T-helper 17 cell (primary cell): ENCODE measurements at regions not wholly inside any gene's neighbourhood (a gene's known extent, or its start where the extent isn't known, plus 50 kb on each side); places are given as distances from the start of the nearest gene placed in this dataset.

ENCODE experiments used
- ATAC-seq: fragments of 150-1000 bp; cut with Tn5 transposase; 2 replicates; pipeline ENCODE4 v1.10.0; 2021; ENCODE audit warnings: mild to moderate bottlenecking, moderate library complexity
- DNase-seq, 3 donors: peaks; one replicate each; pipeline versions ENCODE4 v3.0.0 to v3.0.0-alpha.2; 2020 to 2021
- H3K9me3 ChIP-seq: one replicate; pipeline ENCODE4 v1.7.0; 2013; ENCODE audit warnings: low read length, mild to moderate bottlenecking; ENCODE audit not compliant: control insufficient read depth, poor library complexity, severe bottlenecking
- H3K27ac Mint-ChIP-seq: one replicate; pipeline ENCODE4 v1.8.0; 2022; ENCODE audit warnings: mild to moderate bottlenecking, moderate library complexity, mixed read lengths
- H3K27me3 Mint-ChIP-seq: one replicate; pipeline ENCODE4 v1.8.0; 2022; ENCODE audit warnings: mixed read lengths
- H3K36me3 Mint-ChIP-seq: one replicate; pipeline ENCODE4 v1.8.0; 2022; ENCODE audit warnings: low read depth, mixed read lengths
- H3K4me1 Mint-ChIP-seq: one replicate; pipeline ENCODE4 v1.8.0; 2022; ENCODE audit warnings: mild to moderate bottlenecking, mixed read lengths
- H3K4me3 Mint-ChIP-seq: one replicate; pipeline ENCODE4 v1.8.0; 2022; ENCODE audit warnings: mild to moderate bottlenecking, moderate library complexity, mixed read lengths

- ATAC-seq: no peak
Observed at GRCh38 chr2:8064603-8065002, 617.3 kb upstream of the ID2 start.

GRCh38 chr2:8065191-8065590, 616.7 kb upstream of the ID2 start:
- DNase-seq (no peak), ATAC-seq (no peak)
- H3K4me1 Mint-ChIP-seq: peaks cover 7% of the 10 kb centered on the region
- no peak overlapping the region for H3K27ac Mint-ChIP-seq
- no peak overlapping the region for H3K4me3 Mint-ChIP-seq
- H3K36me3 Mint-ChIP-seq: peaks cover 7% of the 10 kb centered on the region
- H3K9me3 ChIP-seq: no peaks in the 10 kb centered on the region
- H3K27me3 Mint-ChIP-seq: peaks cover 10% of the 10 kb centered on the region

More at GRCh38 chr2:8064603-8065002, 617.3 kb upstream of the ID2 start:
- H3K27ac Mint-ChIP-seq: no peak overlapping the region
- H3K4me3 Mint-ChIP-seq: no peak overlapping the region
- no peak for DNase-seq
- H3K27me3 Mint-ChIP-seq: peaks cover 10% of the 10 kb centered on the region
- no peaks in the 10 kb centered on the region for H3K9me3 ChIP-seq
- H3K4me1 Mint-ChIP-seq: peaks cover 7% of the 10 kb centered on the region
- H3K36me3 Mint-ChIP-seq: peaks cover 7% of the 10 kb centered on the region

DNA sequence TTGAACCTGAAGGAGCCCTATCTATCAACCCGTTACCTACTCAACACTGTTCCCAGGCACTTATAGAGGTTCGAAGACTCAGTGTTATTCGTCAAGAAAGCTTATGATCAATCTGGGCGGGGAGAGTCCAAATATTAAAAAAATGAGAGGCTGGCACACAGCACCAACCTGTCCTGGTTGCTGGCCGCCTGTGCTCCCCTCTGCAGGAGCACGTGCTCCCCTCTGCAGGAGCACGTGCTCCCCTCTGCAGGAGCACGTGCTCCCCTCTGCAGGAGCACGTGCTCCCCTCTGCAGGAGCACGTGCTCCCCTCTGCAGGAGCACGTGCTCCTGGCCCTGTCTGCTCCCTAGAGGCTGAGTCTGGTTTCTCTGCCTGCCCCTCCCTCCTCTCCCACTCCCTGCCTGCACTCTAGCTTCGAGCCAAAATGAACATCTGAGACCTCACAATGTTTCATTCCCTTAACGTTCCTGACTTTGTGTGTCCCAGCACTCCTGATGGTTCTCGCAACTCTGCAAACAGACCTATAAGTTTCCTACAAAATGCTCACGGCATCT, 614.0 kb upstream of the ID2 start:
- Mint-ChIP-seq H3K4me1 (peaks cover 2% of the 10 kb centered on the region), H3K4me3 (no peak overlapping the region), H3K27me3 (peaks cover 4% of the 10 kb centered on the region), H3K36me3 (peaks cover 3% of the 10 kb centered on the region), H3K27ac (no peak overlapping the region)
- H3K9me3 ChIP-seq: no peaks in the 10 kb centered on the region
- ATAC-seq (no peak), DNase-seq (no peak)

DNA sequence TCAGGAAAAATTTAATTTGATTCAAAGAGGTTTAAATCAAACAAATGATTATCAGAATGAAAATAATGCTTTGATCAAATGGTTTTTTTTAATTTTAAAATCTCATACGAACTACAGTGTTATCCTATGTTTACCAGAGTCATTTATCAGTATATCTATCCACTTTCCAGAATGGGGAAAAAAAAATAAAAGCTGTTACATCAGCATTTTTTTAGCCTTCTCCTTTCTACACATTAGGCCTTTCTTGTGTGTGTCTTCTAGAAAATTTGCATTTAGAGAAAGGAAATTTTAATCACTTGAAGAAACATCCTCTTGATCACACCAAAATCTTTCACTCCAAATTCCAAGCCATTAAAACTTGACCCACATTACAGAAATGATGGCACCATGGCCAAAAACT, 608.9 kb upstream of the ID2 start:
- H3K27ac Mint-ChIP-seq: no peak overlapping the region
- H3K9me3 ChIP-seq: no peaks in the 10 kb centered on the region
- no peak overlapping the region for H3K4me3 Mint-ChIP-seq
- no peaks in the 10 kb centered on the region for H3K36me3 Mint-ChIP-seq
- ATAC-seq: no peak
- DNase-seq: no peak
- H3K27me3 Mint-ChIP-seq: no peaks in the 10 kb centered on the region
- H3K4me1 Mint-ChIP-seq: no peaks in the 10 kb centered on the region

DNA sequence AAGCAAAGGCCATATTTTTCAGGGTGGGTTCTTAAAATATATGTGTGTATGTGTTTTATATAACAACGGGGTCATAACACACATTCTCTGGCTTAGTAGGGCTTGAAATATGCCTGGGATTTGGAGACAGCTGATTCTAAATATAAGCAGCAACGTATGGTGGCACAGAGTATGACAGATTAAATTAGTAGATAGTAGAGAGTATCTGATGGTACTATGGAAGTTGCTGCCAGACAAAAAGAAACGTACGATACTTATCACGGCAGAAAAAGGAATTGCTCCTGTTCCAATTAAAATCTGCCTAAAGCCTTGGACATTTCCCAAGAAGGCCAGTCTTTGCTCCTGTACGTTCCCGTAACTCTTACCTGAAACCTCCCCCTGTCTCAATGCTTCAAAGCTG, 607.9 kb upstream of the ID2 start:
- Mint-ChIP-seq H3K36me3 (no peaks in the 10 kb centered on the region), H3K4me3 (no peak overlapping the region), H3K4me1 (no peaks in the 10 kb centered on the region), H3K27me3 (no peaks in the 10 kb centered on the region), H3K27ac (no peak overlapping the region)
- H3K9me3 ChIP-seq: no peaks in the 10 kb centered on the region
- DNase-seq (no peak), ATAC-seq (no peak)

GRCh38 chr2:8076448-8077342, 605.2 kb upstream of the ID2 start:
- H3K9me3 ChIP-seq: no peaks in the 10 kb centered on the region
- Mint-ChIP-seq H3K27me3 (no peaks in the 10 kb centered on the region), H3K36me3 (no peaks in the 10 kb centered on the region), H3K4me1 (no peaks in the 10 kb centered on the region), H3K27ac (no peak overlapping the region), H3K4me3 (no peak overlapping the region)
- DNase-seq (no peak), ATAC-seq (no peak)

GRCh38 chr2:8078705-8079104, 603.2 kb upstream of the ID2 start:
- no peak for ATAC-seq

DNA sequence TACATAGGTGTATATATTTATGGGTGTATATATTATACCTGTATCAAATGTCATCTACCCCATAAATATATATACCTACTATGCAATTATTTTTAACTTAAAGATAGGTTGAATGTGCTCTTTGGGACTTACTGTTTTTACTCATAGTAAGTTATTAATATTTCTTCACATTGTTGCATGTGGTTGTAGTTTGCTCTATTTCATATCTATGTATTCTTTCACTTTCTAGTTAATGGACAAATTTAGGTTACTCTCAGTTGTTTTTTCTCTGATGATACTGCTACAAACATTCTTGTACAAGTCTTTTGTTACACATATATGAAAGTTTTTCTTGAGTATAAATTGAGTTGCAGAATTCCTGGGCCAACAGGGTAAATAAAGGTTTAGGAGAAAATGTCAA, 601.8 kb upstream of the ID2 start:
- Mint-ChIP-seq H3K36me3 (no peaks in the 10 kb centered on the region), H3K27me3 (no peaks in the 10 kb centered on the region), H3K27ac (no peak overlapping the region), H3K4me1 (no peaks in the 10 kb centered on the region), H3K4me3 (no peak overlapping the region)
- DNase-seq: no peak
- no peak for ATAC-seq
- no peaks in the 10 kb centered on the region for H3K9me3 ChIP-seq

More at GRCh38 chr2:8078705-8079104, 603.2 kb upstream of the ID2 start:
- Mint-ChIP-seq H3K27ac (no peak overlapping the region), H3K36me3 (no peaks in the 10 kb centered on the region), H3K4me3 (no peak overlapping the region), H3K4me1 (no peaks in the 10 kb centered on the region), H3K27me3 (no peaks in the 10 kb centered on the region)
- no peaks in the 10 kb centered on the region for H3K9me3 ChIP-seq
- no peak for DNase-seq

GRCh38 chr2:8081130-8081529, 600.7 kb upstream of the ID2 start:
- DNase-seq (no peak), ATAC-seq (no peak)
- Mint-ChIP-seq H3K4me1 (no peaks in the 10 kb centered on the region), H3K4me3 (no peak overlapping the region), H3K36me3 (no peaks in the 10 kb centered on the region), H3K27ac (no peak overlapping the region), H3K27me3 (no peaks in the 10 kb centered on the region)
- H3K9me3 ChIP-seq: no peaks in the 10 kb centered on the region

GRCh38 chr2:8082840-8083239, 599.0 kb upstream of the ID2 start:
- DNase-seq (no peak), ATAC-seq (no peak)
- H3K4me3 Mint-ChIP-seq: no peak overlapping the region
- H3K27ac Mint-ChIP-seq: no peak overlapping the region
- peaks cover under 1% of the 10 kb centered on the region for H3K36me3 Mint-ChIP-seq
- H3K9me3 ChIP-seq: no peaks in the 10 kb centered on the region
- no peaks in the 10 kb centered on the region for H3K27me3 Mint-ChIP-seq
- no peaks in the 10 kb centered on the region for H3K4me1 Mint-ChIP-seq

- no peaks in the 10 kb centered on the region for H3K9me3 ChIP-seq
- Mint-ChIP-seq H3K36me3 (peaks cover 2% of the 10 kb centered on the region), H3K4me1 (no peaks in the 10 kb centered on the region), H3K27me3 (no peaks in the 10 kb centered on the region), H3K27ac (no peak overlapping the region), H3K4me3 (no peak overlapping the region)
- no peak for DNase-seq
- no peak for ATAC-seq
Observed at GRCh38 chr2:8086357-8086756, 595.5 kb upstream of the ID2 start.

DNA sequence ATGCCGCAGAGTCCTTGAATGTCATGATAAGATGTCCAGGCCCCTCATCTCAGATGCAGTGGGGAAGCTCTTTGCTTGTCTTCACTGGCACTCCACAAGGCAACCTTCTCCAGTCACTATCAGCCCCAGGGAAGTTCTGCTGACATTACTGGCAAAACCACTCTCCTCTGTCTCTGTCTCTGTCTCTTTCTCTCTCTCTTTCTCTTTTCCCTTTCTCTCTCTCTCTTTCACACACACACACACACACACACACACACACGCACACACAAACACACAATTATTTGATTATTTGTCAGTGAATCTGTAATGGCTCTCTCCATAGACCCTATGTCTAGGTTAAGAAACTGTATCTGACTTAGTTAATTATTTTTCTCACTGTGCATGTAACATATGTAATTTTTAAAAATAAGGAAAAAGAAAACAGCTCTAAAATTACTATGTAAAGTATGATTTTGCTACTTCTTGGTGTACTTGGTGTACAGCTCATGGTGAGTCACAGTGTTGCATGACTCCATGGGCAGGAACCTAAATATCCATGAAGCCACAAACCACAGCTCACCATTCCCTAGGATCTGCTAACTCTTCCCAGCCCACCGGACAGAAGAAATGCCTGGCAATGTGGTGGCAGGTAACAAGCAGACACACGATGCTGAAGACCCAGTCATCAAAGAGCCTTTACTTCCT, 594.9 kb upstream of the ID2 start:
- H3K27ac Mint-ChIP-seq: no peak overlapping the region
- DNase-seq (no peak), ATAC-seq (no peak)
- H3K4me3 Mint-ChIP-seq: no peak overlapping the region
- no peaks in the 10 kb centered on the region for H3K27me3 Mint-ChIP-seq
- no peaks in the 10 kb centered on the region for H3K4me1 Mint-ChIP-seq
- H3K36me3 Mint-ChIP-seq: peaks cover 2% of the 10 kb centered on the region
- no peaks in the 10 kb centered on the region for H3K9me3 ChIP-seq

GRCh38 chr2:8087480-8087840, 594.4 kb upstream of the ID2 start:
- Mint-ChIP-seq H3K27ac (no peak overlapping the region), H3K27me3 (no peaks in the 10 kb centered on the region), H3K4me1 (no peaks in the 10 kb centered on the region), H3K36me3 (peaks cover 2% of the 10 kb centered on the region), H3K4me3 (no peak overlapping the region)
- no peak for ATAC-seq
- H3K9me3 ChIP-seq: no peaks in the 10 kb centered on the region
- DNase-seq: no peak
